ENCODE measurements at regions not wholly inside any gene's neighbourhood (a gene's known extent, or its start where the extent isn't known, plus 50 kb on each side); places are given as distances from the start of the nearest gene placed in this dataset.

DNA sequence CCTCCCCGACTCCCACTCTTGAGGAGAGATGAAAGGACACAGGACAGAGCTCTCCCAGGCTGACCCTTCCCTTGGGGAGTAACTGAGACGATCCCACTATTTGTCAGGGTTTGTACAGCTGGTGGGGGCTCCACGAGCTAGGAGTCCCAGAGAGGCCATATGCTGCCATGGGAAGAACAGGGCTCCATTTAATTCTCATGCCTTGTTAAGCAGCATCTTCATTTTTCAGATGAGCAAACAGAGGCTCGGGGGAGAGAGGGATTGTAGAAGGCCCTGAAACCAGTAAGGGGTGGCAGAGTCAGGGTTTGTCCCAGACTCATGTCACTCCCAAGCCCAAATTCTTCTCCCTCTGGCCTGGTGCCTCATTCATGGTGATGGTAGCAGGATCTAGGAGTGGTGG is 176.4 kb downstream of the NSG2 start:
- Histone ChIP-seq H3K27ac (no peak overlapping the region), H3K9me3 (peaks cover 0 to 19% (median 0%) of the 10 kb centered on the region in 4 donors), H3K36me3 (no peaks in the 10 kb centered on the region), H3K4me3 (no peak overlapping the region), H3K4me1 (no peaks in the 10 kb centered on the region), H3K27me3 (no peaks in the 10 kb centered on the region)
- TF ChIP-seq, protein P1, sequence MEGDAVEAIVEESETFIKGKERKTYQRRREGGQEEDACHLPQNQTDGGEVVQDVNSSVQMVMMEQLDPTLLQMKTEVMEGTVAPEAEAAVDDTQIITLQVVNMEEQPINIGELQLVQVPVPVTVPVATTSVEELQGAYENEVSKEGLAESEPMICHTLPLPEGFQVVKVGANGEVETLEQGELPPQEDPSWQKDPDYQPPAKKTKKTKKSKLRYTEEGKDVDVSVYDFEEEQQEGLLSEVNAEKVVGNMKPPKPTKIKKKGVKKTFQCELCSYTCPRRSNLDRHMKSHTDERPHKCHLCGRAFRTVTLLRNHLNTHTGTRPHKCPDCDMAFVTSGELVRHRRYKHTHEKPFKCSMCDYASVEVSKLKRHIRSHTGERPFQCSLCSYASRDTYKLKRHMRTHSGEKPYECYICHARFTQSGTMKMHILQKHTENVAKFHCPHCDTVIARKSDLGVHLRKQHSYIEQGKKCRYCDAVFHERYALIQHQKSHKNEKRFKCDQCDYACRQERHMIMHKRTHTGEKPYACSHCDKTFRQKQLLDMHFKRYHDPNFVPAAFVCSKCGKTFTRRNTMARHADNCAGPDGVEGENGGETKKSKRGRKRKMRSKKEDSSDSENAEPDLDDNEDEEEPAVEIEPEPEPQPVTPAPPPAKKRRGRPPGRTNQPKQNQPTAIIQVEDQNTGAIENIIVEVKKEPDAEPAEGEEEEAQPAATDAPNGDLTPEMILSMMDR (IDR thresholded peaks at IDR 0.05), result no peak
- TF ChIP-seq EP300 (IDR thresholded peaks at IDR 0.05), result no peak
- no peak for TF ChIP-seq POLR2A (IDR thresholded peaks at IDR 0.05)
- DNase-seq (ENCODE audit: low spot score in 2 of 2), result no peak
- 55 to 67% methylated on average over 4 of the region's 4 CpGs for WGBS, 2 donors

DNA sequence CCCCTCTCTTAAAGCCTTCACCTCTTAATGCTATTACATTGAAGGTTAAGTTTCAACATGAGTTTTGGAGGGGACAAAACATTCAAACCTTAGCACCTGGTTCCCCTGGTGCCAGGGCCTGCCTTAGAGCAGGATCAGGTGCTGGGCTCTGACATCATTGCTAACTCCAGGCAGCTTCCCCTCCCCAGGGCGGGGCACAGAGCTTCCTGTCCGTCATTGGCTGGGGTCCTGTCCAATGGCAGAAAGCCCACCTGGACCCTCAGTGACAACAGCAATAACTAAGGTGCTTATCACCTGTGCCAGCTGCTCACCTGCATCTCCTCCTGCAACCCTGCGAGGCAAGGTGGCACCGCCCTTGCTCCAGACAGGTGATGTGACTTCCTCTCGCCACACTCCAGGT is 177.4 kb downstream of the NSG2 start:
- Histone ChIP-seq H3K27me3 (no peaks in the 10 kb centered on the region), H3K36me3 (no peaks in the 10 kb centered on the region), H3K9me3 (peaks cover 0 to 10% (median 0%) of the 10 kb centered on the region in 4 donors), H3K4me3 (no peak overlapping the region), H3K27ac (no peak overlapping the region), H3K4me1 (no peaks in the 10 kb centered on the region)
- WGBS, 2 donors, result 93 to 96% methylated on average over 3 to 5 of the region's 5 CpGs
- DNase-seq (ENCODE audit: low spot score in 2 of 2), result no peak
- no peak for TF ChIP-seq POLR2A (IDR thresholded peaks at IDR 0.05)
- TF ChIP-seq, protein P1 (IDR thresholded peaks at IDR 0.05), result no peak
- TF ChIP-seq EP300 (IDR thresholded peaks at IDR 0.05), result no peak

DNA sequence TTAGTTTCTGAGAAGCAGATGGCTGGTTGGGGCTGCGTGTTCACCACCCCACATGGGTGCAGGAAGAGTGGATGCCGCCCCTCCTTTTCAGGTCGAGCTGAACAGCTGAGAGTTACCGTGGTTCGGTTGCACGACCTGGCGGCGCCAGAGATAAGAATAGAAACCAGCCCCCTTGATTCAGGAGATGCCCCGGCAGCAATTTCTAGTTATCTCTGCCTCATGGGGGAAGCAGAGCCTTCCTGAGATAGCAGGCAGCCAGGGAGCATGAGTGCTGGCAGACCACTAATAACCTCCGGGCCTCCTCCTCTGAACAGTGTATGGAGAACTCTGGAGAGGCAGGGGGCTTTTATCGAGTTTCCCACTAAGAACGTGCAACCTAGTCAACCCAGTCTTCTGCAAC is 177.8 kb downstream of the NSG2 start:
- WGBS, 2 donors, result 68 to 80% methylated on average over 10 to 12 of the region's 12 CpGs
- DNase-seq (ENCODE audit: low spot score in 2 of 2), result no peak
- Histone ChIP-seq H3K9me3 (peaks cover 0 to 5% (median 0%) of the 10 kb centered on the region in 4 donors), H3K4me3 (no peak overlapping the region), H3K27me3 (no peaks in the 10 kb centered on the region), H3K27ac (no peak overlapping the region), H3K4me1 (no peaks in the 10 kb centered on the region), H3K36me3 (no peaks in the 10 kb centered on the region)
- TF ChIP-seq, protein P1 (IDR thresholded peaks at IDR 0.05), result no peak
- no peak for TF ChIP-seq EP300 (IDR thresholded peaks at IDR 0.05)
- no peak for TF ChIP-seq POLR2A (IDR thresholded peaks at IDR 0.05)

DNA sequence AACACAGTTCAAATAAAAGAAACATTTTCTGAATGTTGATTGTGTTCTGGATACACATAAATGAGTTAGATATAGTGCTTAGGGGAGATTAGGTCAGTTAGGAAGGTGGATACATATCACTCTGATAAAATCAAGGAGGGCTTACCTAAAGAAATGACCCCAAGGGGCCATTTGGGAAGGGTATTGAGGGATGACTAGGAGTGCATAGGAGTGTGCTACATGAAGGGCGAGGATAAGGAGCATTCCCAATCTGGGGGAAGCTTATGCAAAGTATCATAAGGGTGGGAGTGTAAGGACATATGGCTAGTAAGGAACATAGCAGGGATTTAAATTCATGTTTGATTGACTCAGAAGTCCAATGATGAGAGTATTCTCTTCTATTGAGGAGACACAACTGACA is 183.6 kb downstream of the NSG2 start:
- Histone ChIP-seq H3K9me3 (no peaks in the 10 kb centered on the region), H3K36me3 (no peaks in the 10 kb centered on the region), H3K4me3 (no peak overlapping the region), H3K27ac (no peak overlapping the region), H3K27me3 (no peaks in the 10 kb centered on the region), H3K4me1 (no peaks in the 10 kb centered on the region)
- TF ChIP-seq, protein P1 (IDR thresholded peaks at IDR 0.05), result no peak
- TF ChIP-seq EP300 (IDR thresholded peaks at IDR 0.05) (no peak), POLR2A (IDR thresholded peaks at IDR 0.05) (no peak)
- 34 to 97% methylated on average over 1 of the region's 1 CpG for WGBS, 2 donors
- no peak for DNase-seq (ENCODE audit: low spot score in 2 of 2)

DNA sequence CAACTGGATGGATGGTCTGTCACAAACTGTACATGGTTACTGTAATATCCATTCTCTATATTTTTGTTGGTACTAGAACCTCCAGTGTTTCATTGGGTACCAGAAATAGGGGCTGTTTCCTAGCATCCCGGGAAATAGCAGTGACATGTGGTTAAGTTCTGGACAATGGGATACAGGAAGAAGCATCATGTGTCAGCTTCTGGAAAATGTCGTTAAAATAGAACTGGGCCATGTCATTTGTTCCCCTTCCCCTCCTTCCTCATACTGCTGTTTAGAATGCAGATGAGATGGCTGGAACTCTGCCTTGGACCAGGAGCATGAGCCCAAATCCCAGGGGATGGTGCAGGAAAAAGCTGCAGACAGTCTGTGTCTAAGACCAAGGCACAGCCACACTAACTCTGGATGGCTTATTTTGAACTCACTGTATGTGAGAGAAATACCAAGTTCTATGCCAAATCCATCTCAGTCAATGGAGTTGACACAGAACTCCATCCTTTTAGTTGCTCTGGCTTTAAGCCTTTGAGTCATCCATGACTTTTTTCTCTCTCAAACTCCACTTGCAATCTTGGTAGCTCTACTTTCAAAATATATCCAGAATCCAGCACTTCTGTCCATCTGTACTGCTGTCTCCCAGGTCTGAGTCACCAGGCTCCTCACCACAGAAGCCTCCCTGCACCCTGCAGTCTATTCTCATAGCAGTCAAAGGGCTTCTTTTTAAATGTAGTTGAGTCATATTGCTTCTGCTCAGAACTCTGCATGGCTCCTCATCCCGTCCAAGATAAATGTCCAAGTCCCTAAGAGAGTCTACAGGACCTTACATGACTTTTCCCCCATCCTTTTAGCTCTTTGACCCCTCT is 184.2 kb downstream of the NSG2 start:
- no peak overlapping the region for H3K4me3 ChIP-seq
- H3K27ac ChIP-seq, result no peak overlapping the region
- no peaks in the 10 kb centered on the region for H3K4me1 ChIP-seq
- H3K9me3 ChIP-seq, result no peaks in the 10 kb centered on the region
- no peaks in the 10 kb centered on the region for H3K27me3 ChIP-seq
- DNase-seq (ENCODE audit: low spot score in 2 of 2), result no peak
- no peaks in the 10 kb centered on the region for H3K36me3 ChIP-seq
- 46 to 62% methylated on average over 3 of the region's 3 CpGs for WGBS, 2 donors
- TF ChIP-seq EP300 (IDR thresholded peaks at IDR 0.05) (no peak), POLR2A (IDR thresholded peaks at IDR 0.05) (no peak)
- TF ChIP-seq, protein P1 (IDR thresholded peaks at IDR 0.05), result no peak

Data from tibial nerve (tissue), 4 donors.